NCI-H82 (cell line): ENCODE measurements at regions not wholly inside any gene's neighbourhood (a gene's known extent, or its start where the extent isn't known, plus 50 kb on each side); places are given as distances from the start of the nearest gene placed in this dataset.
A peak's percentile ranks its signal among the peaks of the same experiment; 100 is the strongest.
"Not testable (repeated sequence)": the region's sequence is repeated elsewhere in the genome, so short reads cannot be mapped to it uniquely, and the experiment has no call there.

Source experiments
- DNase-seq: peaks from one replicate; lab custom pipeline; 2025; lab: John Stamatoyannopoulos, UW

GRCh38 chr11:93902921-93903320 lies 52.5 kb upstream of the VSTM5 start:
- DNase-seq: no peak

DNA sequence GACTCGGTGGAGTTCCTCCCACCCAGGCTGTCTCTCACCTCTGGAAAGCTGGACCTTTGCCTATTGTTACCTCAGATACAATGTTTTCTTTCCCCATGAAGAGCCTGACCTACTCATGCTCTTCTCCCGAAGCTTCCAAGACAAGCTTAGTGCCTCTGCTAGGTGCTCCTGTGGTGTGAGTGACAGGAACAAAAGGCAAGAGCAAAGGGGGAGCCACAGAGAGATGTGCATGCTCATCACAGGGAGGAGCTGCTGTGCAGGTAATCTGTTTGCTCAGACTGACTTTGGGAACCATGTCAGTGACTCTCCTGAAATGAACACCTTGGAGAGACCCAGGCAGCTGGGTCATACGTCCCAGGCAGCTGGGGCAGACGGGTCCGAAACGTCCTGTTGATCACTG lies 53.6 kb upstream of the VSTM5 start:
- DNase-seq: peak; percentile 2

DNA sequence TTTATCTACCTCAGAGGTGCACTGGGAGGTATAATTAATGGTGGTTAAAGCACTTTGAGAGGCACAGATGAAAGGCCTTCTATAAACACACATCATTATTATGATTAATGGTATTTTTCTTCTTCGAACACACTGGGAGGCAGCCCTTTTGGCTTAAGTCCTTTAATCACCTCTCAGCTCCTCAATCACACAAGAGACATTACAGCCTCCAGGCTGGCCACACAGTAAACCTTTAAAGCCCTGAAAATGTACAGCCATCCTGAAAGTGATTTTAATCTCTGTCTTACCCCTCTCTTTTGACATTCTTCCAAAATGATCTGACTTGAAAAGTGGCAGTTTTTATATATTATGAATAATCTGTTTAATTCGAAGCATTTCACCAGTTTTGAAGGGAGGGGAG lies 54.3 kb upstream of the VSTM5 start:
- peak; percentile 2 for DNase-seq

DNA sequence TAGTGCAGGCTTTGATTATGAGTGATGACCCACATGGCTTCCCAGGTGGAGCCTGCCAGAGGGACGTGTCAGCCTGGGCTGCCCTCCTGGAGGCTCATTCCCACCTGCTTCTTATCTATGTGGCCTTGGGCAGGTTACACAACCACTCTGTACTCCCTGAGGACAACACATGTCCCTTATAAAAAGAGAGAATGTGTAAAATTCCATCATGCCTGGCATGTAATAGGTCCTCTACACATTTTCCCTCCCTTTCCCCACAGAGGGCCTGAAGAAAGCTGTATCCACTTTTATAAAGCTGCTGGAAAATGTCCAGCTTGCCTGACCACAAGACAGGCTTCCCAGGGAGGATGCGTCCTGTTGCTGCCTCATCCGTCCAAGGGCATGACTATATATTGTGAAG lies 55.0 kb upstream of the VSTM5 start:
- no peak for DNase-seq

DNA sequence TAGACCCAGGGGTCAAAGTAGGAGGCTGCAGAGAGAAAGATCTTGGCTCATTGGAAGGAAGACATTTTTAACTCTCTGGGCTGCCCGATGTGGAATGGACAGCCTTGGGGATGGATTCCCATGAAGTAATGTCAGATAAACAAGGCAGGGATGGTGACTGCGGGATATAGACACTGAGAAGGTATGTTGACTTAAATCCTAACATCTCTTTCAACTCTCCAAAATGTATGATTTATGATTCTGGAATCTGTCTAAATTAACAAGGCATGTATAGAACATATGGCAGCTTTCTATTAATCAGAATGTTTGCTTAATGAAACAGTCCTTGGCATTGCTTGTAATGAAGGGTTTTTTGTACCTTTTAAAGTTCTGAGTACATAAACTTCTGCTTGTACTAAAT lies 56.1 kb upstream of the VSTM5 start:
- no peak for DNase-seq

DNA sequence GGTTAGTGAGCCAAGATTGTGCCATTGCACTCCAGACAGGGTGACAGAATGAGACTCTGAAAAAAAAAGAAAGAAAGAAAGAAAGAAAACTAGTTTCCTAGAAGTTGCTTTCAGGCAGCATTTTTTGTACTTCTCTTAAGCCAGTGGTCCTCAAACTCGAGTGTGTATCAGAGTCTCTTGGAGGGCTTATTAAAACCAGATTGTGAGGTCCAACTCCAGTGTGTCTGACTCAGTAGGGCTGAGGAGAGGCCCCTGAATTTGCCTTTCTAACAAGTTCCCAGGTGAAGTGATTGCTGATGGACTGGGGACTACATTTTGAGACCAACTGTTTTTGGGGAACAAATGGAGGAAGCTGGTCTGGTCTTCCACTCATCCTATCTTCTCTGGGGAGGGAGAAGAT lies 57.5 kb upstream of the VSTM5 start:
- no peak for DNase-seq

DNA sequence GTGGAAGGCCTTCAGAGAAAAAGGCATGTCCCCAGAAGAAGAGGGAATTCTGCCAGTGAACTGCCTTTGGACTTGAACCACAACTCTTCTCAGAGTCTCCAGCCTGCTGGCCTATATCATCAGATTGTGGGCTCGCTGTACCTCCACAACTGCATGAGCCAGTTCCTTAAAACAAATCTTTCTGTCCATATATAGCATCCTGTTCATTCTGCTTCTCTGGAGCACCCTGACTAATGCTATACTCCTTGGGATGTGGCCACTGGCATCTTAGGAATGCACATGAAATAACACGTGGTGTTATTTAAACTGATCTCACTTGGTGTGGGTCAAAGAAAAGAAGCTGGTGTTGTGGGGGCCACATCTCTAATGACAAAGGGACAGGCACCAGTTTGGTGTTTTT lies 58.3 kb upstream of the VSTM5 start:
- DNase-seq: no peak

DNA sequence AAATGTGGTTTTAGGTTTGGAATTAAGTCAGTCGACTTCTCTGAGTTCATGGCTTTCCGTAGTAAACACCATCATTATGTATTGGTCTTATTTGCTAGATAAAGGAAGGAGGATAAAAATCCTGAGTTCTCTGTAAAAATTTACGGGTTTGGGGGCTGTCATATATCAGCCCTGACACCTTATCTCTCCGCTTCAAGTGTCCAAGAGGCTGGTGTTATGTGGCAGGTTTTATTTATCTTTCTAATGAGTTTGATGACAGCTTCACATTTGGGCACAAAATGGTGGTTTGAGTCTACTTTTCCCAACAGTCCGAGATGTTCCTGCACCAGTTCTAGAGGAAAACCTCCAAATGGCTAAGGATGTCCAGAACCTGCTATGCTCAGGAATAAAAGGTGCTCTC lies 67.3 kb upstream of the VSTM5 start:
- DNase-seq: no peak

- DNase-seq: peak; percentile 77
Measured at GRCh38 chr11:93921695-93922468, 71.5 kb upstream of the VSTM5 start.

DNA sequence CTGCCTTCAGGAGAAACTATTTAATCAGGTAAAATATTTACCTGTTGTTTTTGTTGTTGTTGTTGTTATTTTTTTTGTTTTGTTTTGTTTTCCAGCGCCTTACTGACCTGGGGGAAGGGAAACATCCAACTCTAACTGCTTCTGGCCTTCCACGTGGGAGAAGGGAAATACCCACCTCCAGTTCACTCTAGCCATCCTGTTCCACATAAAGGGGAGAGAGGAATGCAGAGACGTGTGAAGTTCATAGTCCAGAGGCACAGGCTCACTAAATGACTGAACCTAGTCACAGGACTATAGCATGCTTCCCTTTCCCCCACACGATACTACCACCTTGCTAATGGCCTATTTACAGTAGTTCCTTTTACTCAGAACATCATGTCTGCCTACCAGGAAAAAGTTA lies 72.4 kb upstream of the VSTM5 start:
- no peak for DNase-seq

DNA sequence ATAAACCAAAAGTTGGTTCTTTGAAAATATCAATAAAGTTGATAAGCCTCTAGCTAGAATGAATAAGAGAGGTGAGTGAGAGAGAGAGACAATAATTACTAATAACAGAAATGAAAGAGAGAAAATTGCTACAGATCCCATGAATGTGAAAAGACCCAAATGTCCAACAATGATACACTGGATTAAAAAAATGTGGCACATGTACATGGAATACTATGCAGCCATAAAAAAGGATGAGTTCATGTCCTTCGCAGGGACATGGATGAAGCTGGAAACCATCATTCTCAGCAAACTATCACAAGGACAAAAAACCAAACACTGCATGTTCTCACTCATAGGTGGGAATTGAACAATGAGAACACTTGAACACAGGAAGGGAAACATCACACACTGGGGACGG lies 75.7 kb upstream of the VSTM5 start:
- DNase-seq: not testable (repeated sequence)

GRCh38 chr11:93929407-93929806 lies 79.0 kb upstream of the VSTM5 start:
- DNase-seq: no peak

DNA sequence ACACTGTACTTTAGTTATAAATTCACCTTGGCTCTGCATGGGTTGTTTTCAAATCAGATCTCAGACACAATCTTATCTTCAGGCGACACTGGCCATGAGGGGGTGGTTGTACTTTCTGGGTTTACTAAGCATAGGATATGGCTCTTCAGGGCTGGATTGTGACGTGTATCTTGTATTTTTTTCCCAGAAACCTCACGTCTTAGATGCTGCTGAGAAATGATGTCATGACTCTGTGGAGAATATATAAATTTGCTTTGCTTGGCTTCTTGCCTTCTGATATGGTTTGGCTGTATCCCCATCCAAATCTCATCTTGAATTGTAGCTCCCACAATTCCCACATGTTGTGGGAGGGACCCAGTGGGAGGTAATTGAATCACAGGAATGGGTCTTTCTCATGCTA lies 82.8 kb upstream of the VSTM5 start:
- DNase-seq: no peak

DNA sequence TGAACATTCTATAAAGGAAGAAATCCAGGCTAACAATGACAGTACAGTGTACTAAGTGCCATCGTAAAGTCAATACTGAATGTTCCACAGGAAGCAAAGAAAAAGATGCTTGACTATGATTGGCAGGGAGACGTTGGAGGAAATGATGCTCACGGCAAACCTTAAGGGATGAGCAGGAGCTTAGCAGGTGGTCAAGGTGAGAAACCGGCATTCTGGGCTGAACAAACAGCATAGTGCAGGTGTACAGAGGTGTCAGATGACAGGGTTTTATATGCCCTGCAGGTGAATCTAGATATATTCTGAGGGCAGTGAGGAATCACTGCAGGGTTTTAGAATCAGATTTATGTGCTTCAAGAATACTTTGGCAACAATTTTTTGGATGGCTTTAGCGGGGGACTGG lies 85.3 kb upstream of the HEPHL1 start:
- DNase-seq: no peak

DNA sequence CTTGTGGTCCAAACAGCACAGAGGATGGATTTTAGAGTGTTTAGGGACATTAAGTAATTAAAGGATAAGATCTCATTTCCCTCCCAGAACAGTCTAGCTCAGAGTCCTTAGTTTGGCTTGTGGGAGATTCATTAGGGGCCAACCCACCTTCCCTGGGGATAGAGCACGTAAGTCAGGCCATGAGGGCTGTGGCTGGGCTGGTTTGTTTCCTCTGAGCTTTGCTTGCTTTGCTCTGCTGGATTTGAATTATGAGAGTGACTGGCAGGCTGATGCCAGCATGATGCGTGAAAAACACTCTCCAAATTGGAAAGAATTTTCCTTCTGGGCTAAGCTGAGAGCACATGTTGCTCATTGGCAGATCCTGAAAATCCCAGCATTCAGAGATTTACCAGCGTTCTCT lies 84.7 kb upstream of the HEPHL1 start:
- peak; percentile 48 for DNase-seq

- no peak for DNase-seq
Measured at GRCh38 chr11:93939084-93939760, 81.9 kb upstream of the HEPHL1 start.

GRCh38 chr11:93940395-93940794 lies 80.8 kb upstream of the HEPHL1 start:
- no peak for DNase-seq

DNA sequence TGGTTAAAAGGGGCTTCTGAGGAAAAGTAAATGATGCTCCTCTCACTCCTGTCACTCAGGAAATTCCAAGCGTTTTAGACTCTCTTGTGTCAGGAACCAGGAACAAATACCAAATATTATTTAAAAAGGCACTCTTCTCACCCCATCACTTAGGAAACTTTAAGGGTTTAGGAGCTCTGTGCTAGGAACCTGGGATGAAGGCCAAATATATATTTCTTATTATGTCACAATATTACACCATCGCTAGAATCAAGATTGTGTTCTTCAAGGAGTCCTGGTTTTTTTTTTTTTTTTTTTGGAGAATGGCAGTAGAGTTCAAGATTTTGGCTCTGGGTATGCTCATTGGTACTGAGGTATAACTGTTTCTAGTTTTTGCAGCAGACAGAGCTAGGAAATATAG lies 79.0 kb upstream of the HEPHL1 start:
- DNase-seq: no peak

DNA sequence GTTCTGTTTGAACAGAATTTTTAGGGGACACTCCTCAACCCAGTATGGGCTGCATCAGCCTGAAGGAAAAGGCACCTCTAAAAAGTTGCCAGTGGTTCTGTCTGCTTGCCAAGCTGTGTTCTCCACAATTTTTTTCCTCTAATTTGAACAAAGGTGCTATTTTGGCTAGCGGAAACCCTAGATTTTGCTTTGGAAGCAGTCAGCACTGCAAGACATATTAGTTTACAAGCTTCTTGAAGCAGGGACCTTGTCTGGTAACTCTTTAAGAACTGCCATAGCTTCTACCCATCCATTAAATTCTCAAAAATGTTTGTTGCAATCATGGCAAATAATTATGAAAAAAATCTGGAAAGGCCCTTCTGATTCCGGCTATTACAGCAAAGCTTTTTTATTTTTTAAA lies 75.6 kb upstream of the HEPHL1 start:
- DNase-seq: no peak

- no peak for DNase-seq
Measured at GRCh38 chr11:93952082-93952780, 68.9 kb upstream of the HEPHL1 start.

DNA sequence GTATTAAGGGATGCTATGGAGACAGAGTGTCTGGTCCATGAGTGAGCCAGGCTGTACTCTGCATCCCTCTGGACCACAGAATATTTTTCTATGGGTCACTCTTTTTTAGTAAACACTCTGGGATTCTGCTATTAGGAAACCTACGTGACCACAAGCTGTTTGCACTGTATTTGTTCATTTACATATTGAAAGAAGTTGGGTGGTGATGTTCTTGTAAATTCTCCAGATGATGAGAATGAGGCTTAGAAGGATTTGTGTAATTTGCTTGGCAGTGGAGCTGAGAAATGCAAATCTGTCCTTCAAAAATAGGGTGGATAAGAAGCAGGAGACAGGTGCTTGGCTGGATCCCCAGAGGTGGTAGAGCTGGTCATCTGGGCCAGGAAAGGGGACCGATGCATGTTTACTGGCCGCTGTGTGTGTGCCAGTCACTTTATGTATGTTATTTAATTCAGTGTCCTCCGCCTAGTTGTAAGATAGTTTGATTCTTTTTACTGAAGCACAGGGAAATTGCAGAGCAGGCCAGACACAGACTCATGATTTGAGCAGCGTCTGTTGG lies 63.7 kb upstream of the HEPHL1 start:
- no peak for DNase-seq

DNA sequence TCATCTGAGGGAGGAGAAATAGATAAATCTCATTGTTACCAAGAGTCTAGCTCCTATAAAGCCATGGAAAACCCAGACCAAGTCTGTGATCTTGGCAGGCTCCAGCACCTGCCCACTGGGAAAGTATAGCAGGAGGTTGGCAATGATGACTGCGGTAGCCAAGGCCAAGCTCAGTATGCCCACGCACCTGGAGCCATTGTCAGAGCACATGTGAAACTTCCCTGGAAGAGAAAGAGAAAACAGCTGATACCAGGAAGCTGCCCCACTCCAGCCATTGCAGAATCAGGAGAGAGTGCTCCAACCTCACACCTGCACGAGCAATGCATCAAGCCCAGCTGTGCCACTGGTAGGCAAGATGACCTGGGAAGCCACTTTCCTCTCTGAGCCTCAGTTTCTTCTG lies 62.2 kb upstream of the HEPHL1 start:
- no peak for DNase-seq

GRCh38 chr11:93959663-93960062 lies 61.5 kb upstream of the HEPHL1 start:
- DNase-seq: no peak
